PC-3 (cell line): ENCODE measurements at regions not wholly inside any gene's neighbourhood (a gene's known extent, or its start where the extent isn't known, plus 50 kb on each side); places are given as distances from the start of the nearest gene placed in this dataset.
A peak's percentile ranks its signal among the peaks of the same experiment; 100 is the strongest.

Source experiments
- ATAC-seq: fragments of 200-7000 bp; cut with Tn5 transposase; 2 replicates; pipeline ENCODE4 v1.9.1; 2020; ENCODE audit warnings: mild to moderate bottlenecking, moderate library complexity
- BruUV-seq: library from RNA; stranded (reverse); fragments of 400-500 nt; replicated peaks from 2 replicates; lab custom pipeline; 2021; lab: Mats Ljungman, UMichigan
- CTCF ChIA-PET: fragments of 300-600 bp; sonication (Branson Sonifier 250); formaldehyde crosslinking; loops from one replicate; lab custom pipeline; 2022; ENCODE audit warnings: antibody characterized with exemption; lab: Charles Lee
- POLR2A ChIA-PET: fragments of 300-600 bp; sonication (Branson Sonifier 250); formaldehyde crosslinking; loops from one replicate; lab custom pipeline; 2022; ENCODE audit warnings: antibody characterized with exemption; ENCODE audit not compliant: unreplicated experiment; lab: Charles Lee
- DNase-seq: peaks from one replicate; pipeline ENCODE4 v3.0.0-alpha.2; 2015
- H2AFZ ChIP-seq: fragments of 300-600 bp; sonication (generic); 2 replicates; pipeline ENCODE4 v1.6.0; 2016; ENCODE audit warnings: antibody characterized with exemption, low read length
- H3F3A ChIP-seq: fragments of 300-600 bp; sonication (generic); one replicate; pipeline ENCODE4 v1.6.0; 2017; ENCODE audit warnings: antibody characterized with exemption, low read length, control low read depth, mild to moderate bottlenecking; ENCODE audit not compliant: unreplicated experiment
- H3K27ac ChIP-seq: fragments of 300-600 bp; sonication (generic); 2 replicates; pipeline ENCODE4 v1.5.1; 2016; ENCODE audit warnings: mild to moderate bottlenecking, low read length
- H3K27me3 ChIP-seq: fragments of 300-600 bp; sonication (generic); 2 replicates; pipeline ENCODE4 v1.6.1; 2016; ENCODE audit warnings: low read length, mixed read lengths
- H3K36me3 ChIP-seq: fragments of 300-600 bp; sonication (generic); 2 replicates; pipeline ENCODE4 v1.6.1; 2016; ENCODE audit warnings: low read depth, mixed run types, low read length, mixed read lengths
- H3K4me1 ChIP-seq: fragments of 300-600 bp; sonication (generic); 2 replicates; pipeline ENCODE4 v1.5.1; 2016; ENCODE audit warnings: low read length; ENCODE audit not compliant: insufficient read depth
- H3K4me2 ChIP-seq: fragments of 300-600 bp; sonication (generic); 2 replicates; pipeline ENCODE4 v1.6.0; 2016; ENCODE audit warnings: low read length
- H3K4me3 ChIP-seq: fragments of 300-600 bp; sonication (generic); 2 replicates; pipeline ENCODE4 v1.5.1; 2016; ENCODE audit warnings: mild to moderate bottlenecking, low read length, mixed read lengths
- H3K79me2 ChIP-seq: fragments of 300-600 bp; sonication (generic); 2 replicates; pipeline ENCODE4 v1.6.1; 2017; ENCODE audit warnings: low read length, mixed read lengths
- H3K9ac ChIP-seq: fragments of 300-600 bp; sonication (generic); 2 replicates; pipeline ENCODE4 v1.6.0; 2016; ENCODE audit warnings: mild to moderate bottlenecking, low read length
- H3K9me2 ChIP-seq: fragments of 300-600 bp; sonication (generic); replicated peaks from 2 replicates; pipeline ENCODE4 v1.6.1; 2016; ENCODE audit warnings: mixed run types, low read length, mixed read lengths
- H3K9me3 ChIP-seq: fragments of 300-600 bp; sonication (generic); 2 replicates; pipeline ENCODE4 v1.6.1; 2016; ENCODE audit warnings: low read length, mixed read lengths
- H4K20me1 ChIP-seq: fragments of 300-600 bp; sonication (generic); 2 replicates; pipeline ENCODE4 v1.6.1; 2016; ENCODE audit warnings: low read length, mixed read lengths
- CTCF ChIP-seq: fragments of 300-600 bp; sonication (generic); conservative IDR thresholded peaks from 2 replicates; pipeline ENCODE4 v1.5.1; 2017; ENCODE audit warnings: antibody characterized with exemption, low read depth, mild to moderate bottlenecking, low read length
- EZH2 ChIP-seq: fragments of 300-600 bp; sonication (generic); IDR thresholded peaks from one replicate; pipeline ENCODE4 v1.6.1; 2017; ENCODE audit warnings: antibody characterized with exemption, mild to moderate bottlenecking, low read length; ENCODE audit not compliant: unreplicated experiment
- EZH2phosphoT487 ChIP-seq: fragments of 300-600 bp; sonication (generic); IDR thresholded peaks from 2 replicates; pipeline ENCODE4 v1.6.1; 2018; ENCODE audit warnings: mild to moderate bottlenecking, antibody characterized with exemption, low read length, borderline replicate concordance
- intact Hi-C: fragments of 100-400 bp; cut with micrococcal nuclease; formaldehyde crosslinking; loops from 2 replicates; pipeline ENCODE4 v1.9.0; 2023

GRCh38 chr14:101480022-101480746 lies 81.1 kb upstream of the DIO3 start:
- Histone ChIP-seq H3K9me2 (no peaks in the 10 kb centered on the region), H3K36me3 (no peaks in the 10 kb centered on the region), H3K27ac (peak overlapping the region; percentile 94), H3K4me3 (peak overlapping the region; percentile 57), H3K4me2 (peak overlapping the region; percentile 83), H3F3A (peaks cover 15% of the 10 kb centered on the region), H3K4me1 (peaks cover 62% of the 10 kb centered on the region), H4K20me1 (no peaks in the 10 kb centered on the region), H3K9me3 (no peaks in the 10 kb centered on the region), H3K27me3 (no peaks in the 10 kb centered on the region), H2AFZ (peak overlapping the region; percentile 58), H3K9ac (peak overlapping the region; percentile 58), H3K79me2 (peaks cover 16% of the 10 kb centered on the region)
- BruUV-seq: no TSS peak
- DNase-seq (no peak), ATAC-seq (no peak)
- intact Hi-C loops: loop anchor here (5.0 kb wide), 1 partner anchor 72 kb away; no protein-coding TSS in a partner anchor
- CTCF ChIA-PET: interaction anchor here (0.6 to 0.7 kb wide), 4 partner anchors 80 to 408 kb away, joined by 3 to 8 read pairs (median 4); no protein-coding TSS in a partner anchor
- POLR2A ChIA-PET: interaction anchor here (0.5 kb wide), 1 partner anchor 609 kb away, joined by 3 read pairs; no protein-coding TSS in a partner anchor
- TF ChIP-seq EZH2 (no peak), CTCF (no peak; the same call in 1 of the 2 replicates), EZH2phosphoT487 (no peak)

- H3K36me3 ChIP-seq: no peaks in the 10 kb centered on the region
- peak; percentile 95 for DNase-seq
- H3K9ac ChIP-seq: peak overlapping the region; percentile 58
- POLR2A ChIA-PET: interaction anchor here (0.7 kb wide), 1 partner anchor 65 kb away, joined by 3 read pairs; no protein-coding TSS in a partner anchor
- CTCF ChIA-PET: interaction anchor here (0.6 to 0.7 kb wide), 4 partner anchors 79 to 408 kb away, joined by 3 to 8 read pairs (median 4); no protein-coding TSS in a partner anchor
- no peaks in the 10 kb centered on the region for H4K20me1 ChIP-seq
- peak overlapping the region; percentile 83 for H3K4me2 ChIP-seq
- H3K9me3 ChIP-seq: no peaks in the 10 kb centered on the region
- H3K27me3 ChIP-seq: no peaks in the 10 kb centered on the region
- peak overlapping the region; percentile 59 for H2AFZ ChIP-seq
- peaks cover 9% of the 10 kb centered on the region; the same call in 1 of the 2 replicates for H3K79me2 ChIP-seq
- peak overlapping the region; percentile 94 for H3K27ac ChIP-seq
- peaks cover 15% of the 10 kb centered on the region for H3F3A ChIP-seq
- BruUV-seq: no TSS peak
- H3K4me3 ChIP-seq: peak overlapping the region; percentile 57
- peaks cover 56% of the 10 kb centered on the region for H3K4me1 ChIP-seq
- no peak for TF ChIP-seq CTCF
- ATAC-seq: peak; percentile 51
- no peaks in the 10 kb centered on the region for H3K9me2 ChIP-seq
- intact Hi-C loops: loop anchor here (5.0 kb wide), 1 partner anchor 71 kb away; no protein-coding TSS in a partner anchor
These were observed 80.4 kb upstream of the DIO3 start for GRCh38 chr14:101480747-101481530.
